NCI-H345 (cell line): ENCODE measurements at regions not wholly inside any gene's neighbourhood (a gene's known extent, or its start where the extent isn't known, plus 50 kb on each side); places are given as distances from the start of the nearest gene placed in this dataset.
A peak's percentile ranks its signal among the peaks of the same experiment; 100 is the strongest.

ENCODE experiments used
- DNase-seq: peaks from one replicate; lab custom pipeline; 2025; lab: John Stamatoyannopoulos, UW

- DNase-seq: no peak
These were observed 981.7 kb upstream of the B3GALT2 start for GRCh38 chr1:194167956-194168640.

GRCh38 chr1:194164755-194165154 lies 978.3 kb upstream of the B3GALT2 start:
- no peak for DNase-seq

GRCh38 chr1:194161591-194161990 lies 975.2 kb upstream of the B3GALT2 start:
- no peak for DNase-seq

GRCh38 chr1:194159941-194160340 lies 973.5 kb upstream of the B3GALT2 start:
- no peak for DNase-seq

GRCh38 chr1:194155962-194156361 lies 969.5 kb upstream of the B3GALT2 start:
- DNase-seq: peak; percentile 54

GRCh38 chr1:194151056-194151455 lies 964.6 kb upstream of the B3GALT2 start:
- no peak for DNase-seq

GRCh38 chr1:194150242-194150641 lies 963.8 kb upstream of the B3GALT2 start:
- DNase-seq: no peak

- DNase-seq: no peak
These were observed 946.7 kb upstream of the B3GALT2 start for GRCh38 chr1:194133152-194133551.

- DNase-seq: no peak
These were observed 931.7 kb upstream of the B3GALT2 start for GRCh38 chr1:194118086-194118485.

GRCh38 chr1:194117582-194117981 lies 931.2 kb upstream of the B3GALT2 start:
- DNase-seq: no peak

GRCh38 chr1:194114288-194114687 lies 927.9 kb upstream of the B3GALT2 start:
- DNase-seq: no peak

- DNase-seq: no peak
These were observed 919.0 kb upstream of the B3GALT2 start for GRCh38 chr1:194105381-194105780.

- no peak for DNase-seq
These were observed 917.9 kb upstream of the B3GALT2 start for GRCh38 chr1:194104247-194104844.

GRCh38 chr1:194103516-194104246 lies 917.3 kb upstream of the B3GALT2 start:
- no peak for DNase-seq

GRCh38 chr1:194103101-194103500 lies 916.7 kb upstream of the B3GALT2 start:
- no peak for DNase-seq

GRCh38 chr1:194102607-194103006 lies 916.2 kb upstream of the B3GALT2 start:
- DNase-seq: no peak

- DNase-seq: no peak
These were observed 898.3 kb upstream of the B3GALT2 start for GRCh38 chr1:194084755-194085154.

GRCh38 chr1:194081444-194081843 lies 895.0 kb upstream of the B3GALT2 start:
- DNase-seq: no peak

- DNase-seq: no peak
These were observed 894.4 kb upstream of the B3GALT2 start for GRCh38 chr1:194080826-194081225.

- no peak for DNase-seq
These were observed 892.4 kb upstream of the B3GALT2 start for GRCh38 chr1:194078765-194079164.

GRCh38 chr1:194076646-194077045 lies 890.2 kb upstream of the B3GALT2 start:
- DNase-seq: peak; percentile 6

- DNase-seq: no peak
These were observed 887.4 kb upstream of the B3GALT2 start for GRCh38 chr1:194073833-194074232.

GRCh38 chr1:194071205-194071604 lies 884.8 kb upstream of the B3GALT2 start:
- peak; percentile 34 for DNase-seq
